GM21717 (cell line): ENCODE measurements at regions not wholly inside any gene's neighbourhood (a gene's known extent, or its start where the extent isn't known, plus 50 kb on each side); places are given as distances from the start of the nearest gene placed in this dataset.

Experiments
- ATAC-seq: cut with Tn5 transposase; IDR thresholded peaks from one replicate; pipeline ENCODE4 v1.9.1; 2021; ENCODE audit warnings: mild to moderate bottlenecking, moderate library complexity; ENCODE audit not compliant: unreplicated experiment

GRCh38 chr14:62130441-62130840 lies 368.2 kb downstream of the SNAPC1 start:
- no peak for ATAC-seq

- no peak for ATAC-seq
These were observed 371.7 kb downstream of the SNAPC1 start for GRCh38 chr14:62133776-62134550.

- ATAC-seq = no peak
These were observed 376.4 kb downstream of the SNAPC1 start for GRCh38 chr14:62138593-62138992.

GRCh38 chr14:62141139-62141538 lies 378.9 kb downstream of the SNAPC1 start:
- ATAC-seq = no peak

- no peak for ATAC-seq
These were observed 381.0 kb downstream of the SNAPC1 start for GRCh38 chr14:62143245-62143644.

GRCh38 chr14:62144863-62145262 lies 382.6 kb downstream of the SNAPC1 start:
- no peak for ATAC-seq

- no peak for ATAC-seq
These were observed 383.8 kb downstream of the SNAPC1 start for GRCh38 chr14:62146030-62146429.

- no peak for ATAC-seq
These were observed 393.8 kb downstream of the SNAPC1 start for GRCh38 chr14:62156052-62156451.

GRCh38 chr14:62158779-62159178 lies 396.6 kb downstream of the SNAPC1 start:
- no peak for ATAC-seq

GRCh38 chr14:62159314-62159713 lies 397.1 kb downstream of the SNAPC1 start:
- ATAC-seq = no peak

GRCh38 chr14:62162998-62163589 lies 400.9 kb downstream of the SNAPC1 start:
- ATAC-seq = no peak

- ATAC-seq = no peak
These were observed 406.4 kb downstream of the SNAPC1 start for GRCh38 chr14:62168564-62169155.

- no peak for ATAC-seq
These were observed 417.3 kb downstream of the SNAPC1 start for GRCh38 chr14:62179367-62180018.

GRCh38 chr14:62181591-62181990 lies 419.4 kb downstream of the SNAPC1 start:
- no peak for ATAC-seq

- no peak for ATAC-seq
These were observed 422.9 kb downstream of the SNAPC1 start for GRCh38 chr14:62185078-62185477.

- no peak for ATAC-seq
These were observed 425.0 kb downstream of the SNAPC1 start for GRCh38 chr14:62187265-62187664.

- ATAC-seq = no peak
These were observed 427.5 kb downstream of the SNAPC1 start for GRCh38 chr14:62189698-62190097.

GRCh38 chr14:62206456-62206855 lies 444.2 kb downstream of the SNAPC1 start:
- no peak for ATAC-seq

GRCh38 chr14:62209287-62209899 lies 447.2 kb downstream of the SNAPC1 start:
- ATAC-seq = no peak

GRCh38 chr14:62213516-62213915 lies 451.3 kb downstream of the SNAPC1 start:
- no peak for ATAC-seq

- ATAC-seq = no peak
These were observed 453.9 kb downstream of the SNAPC1 start for GRCh38 chr14:62216121-62216520.
